ENCODE measurements at regions not wholly inside any gene's neighbourhood (a gene's known extent, or its start where the extent isn't known, plus 50 kb on each side); places are given as distances from the start of the nearest gene placed in this dataset.

- no peaks in the 10 kb centered on the region for H3K36me3 ChIP-seq
- H3K27me3 ChIP-seq: no peaks in the 10 kb centered on the region
- H3K4me3 ChIP-seq: no peak overlapping the region
- H3K4me1 ChIP-seq: no peaks in the 10 kb centered on the region
- 21% methylated on average over 1 of the region's 1 CpG for WGBS
- no peak overlapping the region for H3K27ac ChIP-seq
- no peak for DNase-seq (ENCODE audit: low spot score in 2 of 2)
- H3K9me3 ChIP-seq: no peaks in the 10 kb centered on the region
- no peak for TF ChIP-seq CTCF (IDR thresholded peaks at IDR 0.05)
Measured at GRCh38 chrX:28188526-28188925, 207.3 kb upstream of the DCAF8L1 start.

- Histone ChIP-seq H3K27ac (no peak overlapping the region), H3K4me3 (no peak overlapping the region), H3K9me3 (no peaks in the 10 kb centered on the region), H3K27me3 (no peaks in the 10 kb centered on the region), H3K4me1 (no peaks in the 10 kb centered on the region), H3K36me3 (no peaks in the 10 kb centered on the region)
- TF ChIP-seq POLR2AphosphoS5 (IDR thresholded peaks at IDR 0.05): no peak
- no peak for TF ChIP-seq CTCF (IDR thresholded peaks at IDR 0.05)
- no peak for TF ChIP-seq POLR2A (IDR thresholded peaks at IDR 0.05)
- TF ChIP-seq EP300 (IDR thresholded peaks at IDR 0.05): no peak
- no peak for DNase-seq (ENCODE audit: low spot score in 2 of 2)
- WGBS: 22% methylated on average over 2 of the region's 2 CpGs
Measured at GRCh38 chrX:28180096-28180495, 198.8 kb upstream of the DCAF8L1 start.

GRCh38 chrX:28178206-28178605, 197.0 kb upstream of the DCAF8L1 start:
- Histone ChIP-seq H3K27me3 (no peaks in the 10 kb centered on the region), H3K9me3 (no peaks in the 10 kb centered on the region), H3K36me3 (no peaks in the 10 kb centered on the region), H3K27ac (no peak overlapping the region), H3K4me1 (no peaks in the 10 kb centered on the region), H3K4me3 (no peak overlapping the region)
- 100% methylated on average over 1 of the region's 1 CpG for WGBS
- TF ChIP-seq CTCF (IDR thresholded peaks at IDR 0.05) (no peak), POLR2AphosphoS5 (IDR thresholded peaks at IDR 0.05) (no peak), EP300 (IDR thresholded peaks at IDR 0.05) (no peak), POLR2A (IDR thresholded peaks at IDR 0.05) (no peak)
- DNase-seq (ENCODE audit: low spot score in 2 of 2): no peak

GRCh38 chrX:28177202-28177601, 196.0 kb upstream of the DCAF8L1 start:
- Histone ChIP-seq H3K9me3 (no peaks in the 10 kb centered on the region), H3K27ac (no peak overlapping the region), H3K4me3 (no peak overlapping the region), H3K36me3 (no peaks in the 10 kb centered on the region), H3K27me3 (no peaks in the 10 kb centered on the region), H3K4me1 (no peaks in the 10 kb centered on the region)
- DNase-seq (ENCODE audit: low spot score in 2 of 2): no peak
- WGBS: 37% methylated on average over 3 of the region's 4 CpGs
- TF ChIP-seq POLR2A (IDR thresholded peaks at IDR 0.05) (no peak), CTCF (IDR thresholded peaks at IDR 0.05) (no peak), POLR2AphosphoS5 (IDR thresholded peaks at IDR 0.05) (no peak), EP300 (IDR thresholded peaks at IDR 0.05) (no peak)

- no peak overlapping the region for H3K4me3 ChIP-seq
- H3K4me1 ChIP-seq: no peaks in the 10 kb centered on the region
- DNase-seq (ENCODE audit: low spot score in 2 of 2): no peak
- TF ChIP-seq POLR2AphosphoS5 (IDR thresholded peaks at IDR 0.05) (no peak), POLR2A (IDR thresholded peaks at IDR 0.05) (no peak), EP300 (IDR thresholded peaks at IDR 0.05) (no peak), CTCF (IDR thresholded peaks at IDR 0.05) (no peak)
- WGBS: 80% methylated on average over 2 of the region's 2 CpGs
- no peaks in the 10 kb centered on the region for H3K9me3 ChIP-seq
- no peaks in the 10 kb centered on the region for H3K36me3 ChIP-seq
- no peak overlapping the region for H3K27ac ChIP-seq
- no peaks in the 10 kb centered on the region for H3K27me3 ChIP-seq
Measured at GRCh38 chrX:28170713-28171112, 189.5 kb upstream of the DCAF8L1 start.

Measured in suprapubic skin (tissue), 4 donors.